K562 (cell line): ENCODE measurements at regions not wholly inside any gene's neighbourhood (a gene's known extent, or its start where the extent isn't known, plus 50 kb on each side); places are given as distances from the start of the nearest gene placed in this dataset.

ENCODE experiments used
- CTCF ChIP-seq, 3 experiments: IDR thresholded peaks in 2 of 3; conservative IDR thresholded peaks in 1 of 3; 2 replicates each; pipeline ENCODE4 v1.5.1; 2011 to 2012; ENCODE audit warnings: low read length in 3 of 3, mild to moderate bottlenecking in 3 of 3, control low read depth in 2 of 3, improper control_type of control experiment in 1 of 3, inconsistent platforms in 1 of 3, low read depth in 1 of 3, mixed read lengths in 1 of 3, moderate library complexity in 1 of 3; ENCODE audit not compliant: insufficient read depth in 2 of 3
- E2F6 ChIP-seq, 2 experiments: IDR thresholded peaks; 2 replicates each; pipeline ENCODE4 v1.6.1; 2011; ENCODE audit warnings: borderline replicate concordance in 1 of 2, control low read depth in 1 of 2, low read depth in 1 of 2, low read length in 1 of 2, mild to moderate bottlenecking in 1 of 2, mixed read lengths in 1 of 2, moderate library complexity in 1 of 2; ENCODE audit not compliant: insufficient read depth in 1 of 2, insufficient read length in 1 of 2, poor library complexity in 1 of 2, severe bottlenecking in 1 of 2; ENCODE audit errors: extremely low read depth in 1 of 2
- ESRRA ChIP-seq: fragments of 450-650 bp; IDR thresholded peaks from 2 replicates; pipeline ENCODE4 v1.6.1; 2014; ENCODE audit warnings: low read depth, mild to moderate bottlenecking, moderate library complexity, borderline replicate concordance
- FOSL1 ChIP-seq: fragments of 200-800 bp; sonication (Bioruptor generic); conservative IDR thresholded peaks from 2 replicates; pipeline ENCODE4 v1.6.1; 2016; ENCODE audit warnings: missing genetic modification characterization, missing compliant biosample characterization
- KAT8 ChIP-seq: fragments of 450-650 bp; IDR thresholded peaks from 2 replicates; pipeline ENCODE4 v1.6.1; 2016; ENCODE audit warnings: low read depth, mild to moderate bottlenecking
- RAD21 ChIP-seq, 2 experiments: fragments of 250-450 bp in 1 of 2; fragments of 450-650 bp in 1 of 2; sonication (Bioruptor Pico) in 1 of 2; formaldehyde crosslinking in 1 of 2; IDR thresholded peaks in 1 of 2; conservative IDR thresholded peaks in 1 of 2; 2 replicates each; pipeline versions ENCODE4 v1.4.0 to v1.8.0; 2020 to 2022; ENCODE audit warnings: mild to moderate bottlenecking in 2 of 2, moderate library complexity in 1 of 2
- SAP30 ChIP-seq: fragments of 200-600 bp; sonication (generic); IDR thresholded peaks from 2 replicates; pipeline ENCODE4 v1.6.1; 2012; ENCODE audit warnings: borderline replicate concordance, low read depth, mild to moderate bottlenecking, moderate library complexity, low read length, control low read depth, inconsistent platforms; ENCODE audit not compliant: insufficient read depth, poor library complexity, severe bottlenecking
- ZBTB43 ChIP-seq: sonication (generic); formaldehyde crosslinking; IDR thresholded peaks from 2 replicates; pipeline ENCODE4 v1.8.0; 2023; ENCODE audit warnings: mild to moderate bottlenecking, missing genetic modification reagents
- ZSCAN29 ChIP-seq: fragments of 450-650 bp; IDR thresholded peaks from 2 replicates; pipeline ENCODE4 v1.6.1; 2017
- TF ChIP-seq, protein P1 (sequence below): IDR thresholded peaks from 2 replicates; pipeline ENCODE4 v1.6.1; 2011; ENCODE audit not compliant: insufficient read length; ENCODE audit errors: extremely low read depth
- TF ChIP-seq, protein P2 (sequence below): fragments of 450-650 bp; conservative IDR thresholded peaks from 2 replicates; pipeline ENCODE4 v1.6.1; 2016; ENCODE audit warnings: missing genetic modification characterization, low read depth, mild to moderate bottlenecking, control low read depth, missing compliant biosample characterization

DNA sequence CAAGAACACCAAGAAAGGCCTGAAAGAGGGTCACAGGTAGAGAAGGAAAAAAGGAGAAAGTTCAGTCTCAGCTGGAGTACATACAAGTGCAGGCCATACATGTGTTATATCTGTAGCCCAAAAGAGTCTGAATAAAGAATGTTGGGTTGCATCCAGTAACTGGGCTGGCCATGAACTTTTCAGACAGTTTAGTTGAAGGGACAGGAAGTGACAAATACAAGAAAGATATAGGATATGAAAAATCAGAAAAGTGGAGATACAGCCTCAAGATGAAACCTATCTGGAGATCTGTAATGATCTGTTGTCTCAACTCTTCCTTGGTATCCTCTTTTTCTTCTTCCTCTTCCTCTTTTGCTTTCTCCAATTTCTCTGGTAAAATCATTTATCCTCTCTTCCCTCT lies 671.7 kb downstream of the MECOM start:
- no peak for TF ChIP-seq KAT8
- TF ChIP-seq CTCF (IDR thresholded peaks at IDR 0.05 in 2 of 3, conservative IDR thresholded peaks at IDR 0.05 in 1 of 3; ENCODE audit: insufficient read depth in 2 of 3, low read depth in 1 of 3, low read length in 3 of 3): no peak
- TF ChIP-seq E2F6 (IDR thresholded peaks at IDR 0.05; ENCODE audit: borderline replicate concordance in 1 of 2, extremely low read depth in 1 of 2, insufficient read depth in 1 of 2, insufficient read length in 1 of 2, low read depth in 1 of 2, low read length in 1 of 2, poor library complexity in 1 of 2, severe bottlenecking in 1 of 2): no peak
- TF ChIP-seq ZBTB43 (CRISPR knock-in tag): no peak
- no peak for TF ChIP-seq SAP30
- TF ChIP-seq ESRRA: no peak
- TF ChIP-seq, protein P1, sequence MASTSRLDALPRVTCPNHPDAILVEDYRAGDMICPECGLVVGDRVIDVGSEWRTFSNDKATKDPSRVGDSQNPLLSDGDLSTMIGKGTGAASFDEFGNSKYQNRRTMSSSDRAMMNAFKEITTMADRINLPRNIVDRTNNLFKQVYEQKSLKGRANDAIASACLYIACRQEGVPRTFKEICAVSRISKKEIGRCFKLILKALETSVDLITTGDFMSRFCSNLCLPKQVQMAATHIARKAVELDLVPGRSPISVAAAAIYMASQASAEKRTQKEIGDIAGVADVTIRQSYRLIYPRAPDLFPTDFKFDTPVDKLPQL: no peak
- TF ChIP-seq ZSCAN29: no peak
- TF ChIP-seq RAD21 (CRISPR knock-in tag; conservative IDR thresholded peaks at IDR 0.05 in 1 of 2, IDR thresholded peaks at IDR 0.05 in 1 of 2): no peak
- no peak for TF ChIP-seq FOSL1 (tag)
- TF ChIP-seq, protein P2, sequence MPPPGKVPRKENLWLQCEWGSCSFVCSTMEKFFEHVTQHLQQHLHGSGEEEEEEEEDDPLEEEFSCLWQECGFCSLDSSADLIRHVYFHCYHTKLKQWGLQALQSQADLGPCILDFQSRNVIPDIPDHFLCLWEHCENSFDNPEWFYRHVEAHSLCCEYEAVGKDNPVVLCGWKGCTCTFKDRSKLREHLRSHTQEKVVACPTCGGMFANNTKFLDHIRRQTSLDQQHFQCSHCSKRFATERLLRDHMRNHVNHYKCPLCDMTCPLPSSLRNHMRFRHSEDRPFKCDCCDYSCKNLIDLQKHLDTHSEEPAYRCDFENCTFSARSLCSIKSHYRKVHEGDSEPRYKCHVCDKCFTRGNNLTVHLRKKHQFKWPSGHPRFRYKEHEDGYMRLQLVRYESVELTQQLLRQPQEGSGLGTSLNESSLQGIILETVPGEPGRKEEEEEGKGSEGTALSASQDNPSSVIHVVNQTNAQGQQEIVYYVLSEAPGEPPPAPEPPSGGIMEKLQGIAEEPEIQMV (tag): no peak
